PC-9 (cell line): ENCODE measurements at regions not wholly inside any gene's neighbourhood (a gene's known extent, or its start where the extent isn't known, plus 50 kb on each side); places are given as distances from the start of the nearest gene placed in this dataset.

Experiments used
- EZH2 ChIP-seq: fragments of 200-600 bp; sonication (generic); IDR thresholded peaks from 2 replicates; pipeline ENCODE4 v1.8.0; 2017; ENCODE audit warnings: antibody characterized with exemption, low read depth
- TF ChIP-seq, protein P1 (sequence below): fragments of 200-600 bp; sonication (generic); conservative IDR thresholded peaks from 2 replicates; pipeline ENCODE4 v1.6.1; 2017; ENCODE audit warnings: mixed run types, antibody characterized with exemption, mild to moderate bottlenecking, moderate library complexity

DNA sequence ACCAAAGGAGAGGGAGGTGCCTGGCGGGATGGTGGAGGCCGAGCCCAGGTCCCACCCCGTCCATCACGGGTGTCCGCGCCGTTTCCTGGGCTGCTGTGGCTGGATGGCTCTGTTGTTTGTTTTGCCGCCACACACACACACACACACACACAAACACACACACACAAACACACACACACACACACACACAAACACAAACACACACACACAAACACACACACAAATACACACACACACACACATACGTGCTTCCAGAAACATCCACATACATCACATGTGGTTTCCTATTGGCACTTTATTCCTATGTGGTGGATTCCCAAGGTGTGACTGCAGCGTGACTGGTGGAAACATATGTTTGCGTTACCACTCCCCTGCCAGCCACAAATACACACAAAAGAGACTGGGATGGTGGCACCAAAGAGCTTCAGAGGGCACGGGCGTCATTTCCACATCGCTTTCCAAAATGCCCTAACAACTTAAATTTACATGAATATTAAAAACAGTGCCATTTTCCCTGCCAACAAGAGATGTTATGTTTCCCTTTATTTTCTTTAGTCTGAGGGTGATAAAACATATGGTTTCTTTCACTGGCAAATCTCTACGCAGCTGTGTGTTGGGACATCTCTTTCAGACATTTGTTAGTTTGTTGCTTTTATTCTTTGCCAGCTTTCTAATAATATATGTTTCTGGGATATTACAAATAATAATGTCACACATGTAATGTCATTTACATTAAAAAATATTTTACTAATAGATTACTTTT is 356.8 kb downstream of the BRD1 start:
- TF ChIP-seq, protein P1, sequence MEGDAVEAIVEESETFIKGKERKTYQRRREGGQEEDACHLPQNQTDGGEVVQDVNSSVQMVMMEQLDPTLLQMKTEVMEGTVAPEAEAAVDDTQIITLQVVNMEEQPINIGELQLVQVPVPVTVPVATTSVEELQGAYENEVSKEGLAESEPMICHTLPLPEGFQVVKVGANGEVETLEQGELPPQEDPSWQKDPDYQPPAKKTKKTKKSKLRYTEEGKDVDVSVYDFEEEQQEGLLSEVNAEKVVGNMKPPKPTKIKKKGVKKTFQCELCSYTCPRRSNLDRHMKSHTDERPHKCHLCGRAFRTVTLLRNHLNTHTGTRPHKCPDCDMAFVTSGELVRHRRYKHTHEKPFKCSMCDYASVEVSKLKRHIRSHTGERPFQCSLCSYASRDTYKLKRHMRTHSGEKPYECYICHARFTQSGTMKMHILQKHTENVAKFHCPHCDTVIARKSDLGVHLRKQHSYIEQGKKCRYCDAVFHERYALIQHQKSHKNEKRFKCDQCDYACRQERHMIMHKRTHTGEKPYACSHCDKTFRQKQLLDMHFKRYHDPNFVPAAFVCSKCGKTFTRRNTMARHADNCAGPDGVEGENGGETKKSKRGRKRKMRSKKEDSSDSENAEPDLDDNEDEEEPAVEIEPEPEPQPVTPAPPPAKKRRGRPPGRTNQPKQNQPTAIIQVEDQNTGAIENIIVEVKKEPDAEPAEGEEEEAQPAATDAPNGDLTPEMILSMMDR: no peak
- no peak for TF ChIP-seq EZH2
